RPMI7951 (cell line): ENCODE measurements at regions not wholly inside any gene's neighbourhood (a gene's known extent, or its start where the extent isn't known, plus 50 kb on each side); places are given as distances from the start of the nearest gene placed in this dataset.

Experiments used
- DNase-seq: peaks from one replicate; pipeline ENCODE4 v3.0.0-alpha.2; 2012; ENCODE audit warnings: low read depth

GRCh38 chr2:157184161-157184895, 73.2 kb upstream of the GALNT5 start:
- DNase-seq = no peak

DNA sequence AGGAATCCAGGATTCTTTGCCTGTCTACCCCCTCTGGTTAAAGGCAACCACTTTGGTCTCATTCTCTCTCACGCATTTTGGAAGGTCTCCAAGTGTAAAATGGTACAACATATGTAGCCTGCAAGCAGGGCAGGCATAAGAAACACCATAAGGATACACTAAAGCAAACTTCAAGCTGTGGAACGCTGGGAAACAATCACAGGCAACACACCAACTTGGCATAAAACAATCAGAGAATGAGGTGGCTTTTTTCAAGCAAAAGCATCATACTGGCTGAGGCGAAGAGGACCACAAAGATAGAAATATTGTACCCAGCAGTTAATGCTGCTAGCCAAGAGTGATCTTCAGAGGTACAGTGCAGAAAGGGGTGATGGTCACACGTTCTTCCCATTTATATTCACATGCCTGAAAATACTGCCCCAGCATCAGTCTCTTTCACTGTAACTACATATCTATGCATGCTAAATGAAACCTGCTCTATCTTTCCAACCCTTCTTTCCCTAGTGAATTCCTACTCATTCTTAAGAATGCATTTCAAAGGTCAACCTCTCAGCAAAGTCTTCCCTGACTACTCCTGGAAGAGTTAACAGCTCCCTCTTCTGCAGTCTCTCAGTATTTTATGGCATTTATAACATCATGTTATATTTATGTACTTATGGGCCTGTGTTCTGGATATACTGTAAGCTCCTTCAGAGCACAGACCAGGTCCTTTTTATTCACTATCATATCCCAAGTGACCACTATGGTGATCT, 71.9 kb upstream of the GALNT5 start:
- no peak for DNase-seq

DNA sequence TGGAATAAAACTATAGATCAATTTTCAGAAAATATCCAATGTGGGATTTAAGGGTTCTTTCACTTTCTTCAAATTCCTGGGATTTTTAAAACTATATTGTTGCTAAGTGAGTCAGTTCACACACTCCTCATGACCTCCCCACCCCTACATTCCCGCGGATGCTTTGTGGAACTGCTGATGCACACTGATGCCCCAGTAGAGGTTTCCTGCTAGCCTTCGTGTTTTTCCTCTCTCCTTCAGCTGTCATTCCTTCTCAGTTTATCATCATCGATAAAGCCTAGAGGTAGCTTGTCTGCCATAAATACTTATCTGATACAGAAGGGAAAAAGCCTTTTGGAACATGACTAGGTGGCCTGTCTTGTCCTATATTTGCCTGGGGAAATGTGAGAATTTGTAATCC, 67.4 kb upstream of the GALNT5 start:
- peak; percentile 79 for DNase-seq

- DNase-seq = no peak
Observed at GRCh38 chr2:157191186-157191585, 66.3 kb upstream of the GALNT5 start.

GRCh38 chr2:157192445-157193423, 64.8 kb upstream of the GALNT5 start:
- DNase-seq = peak; percentile 43

DNA sequence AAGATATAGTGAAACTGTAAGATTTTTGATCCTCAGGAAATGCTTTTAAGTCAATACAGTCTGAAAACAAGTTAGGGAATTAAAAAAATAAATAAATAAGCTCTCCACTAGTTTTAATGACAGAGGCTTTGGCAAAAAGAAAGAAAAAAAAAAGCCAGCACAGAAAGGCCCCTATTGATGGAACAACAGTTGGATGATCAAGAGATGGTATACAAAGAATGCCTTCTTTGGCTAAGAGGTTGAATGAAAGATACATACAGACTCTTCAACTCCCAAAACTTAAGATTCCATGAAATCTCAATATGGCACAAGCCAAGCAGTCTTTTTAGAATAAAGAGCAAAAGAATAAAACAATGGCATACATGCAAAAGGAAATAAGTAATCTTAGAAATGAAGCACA, 64.0 kb upstream of the GALNT5 start:
- peak; percentile 37 for DNase-seq

- peak; percentile 62 for DNase-seq
Observed at GRCh38 chr2:157194097-157194688, 63.3 kb upstream of the GALNT5 start.

DNA sequence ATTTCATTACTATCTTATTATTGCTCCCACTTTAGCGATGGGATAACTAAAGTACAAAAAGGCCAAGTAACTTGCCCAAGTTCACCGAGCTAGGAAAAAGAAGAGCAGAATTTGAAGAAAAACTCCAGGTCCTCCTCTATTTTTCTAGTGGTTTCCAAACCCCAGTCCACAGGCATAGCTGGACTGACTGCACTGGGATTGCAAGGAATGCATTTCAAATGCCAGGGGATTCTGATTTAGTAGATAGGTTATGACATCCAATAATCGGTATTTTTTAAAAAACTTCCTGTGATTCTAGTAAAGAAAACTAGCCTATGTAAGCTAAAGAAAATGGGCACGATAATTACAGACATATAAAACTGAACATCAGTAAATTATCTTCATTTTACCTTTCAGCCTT, 62.7 kb upstream of the GALNT5 start:
- DNase-seq = no peak

DNA sequence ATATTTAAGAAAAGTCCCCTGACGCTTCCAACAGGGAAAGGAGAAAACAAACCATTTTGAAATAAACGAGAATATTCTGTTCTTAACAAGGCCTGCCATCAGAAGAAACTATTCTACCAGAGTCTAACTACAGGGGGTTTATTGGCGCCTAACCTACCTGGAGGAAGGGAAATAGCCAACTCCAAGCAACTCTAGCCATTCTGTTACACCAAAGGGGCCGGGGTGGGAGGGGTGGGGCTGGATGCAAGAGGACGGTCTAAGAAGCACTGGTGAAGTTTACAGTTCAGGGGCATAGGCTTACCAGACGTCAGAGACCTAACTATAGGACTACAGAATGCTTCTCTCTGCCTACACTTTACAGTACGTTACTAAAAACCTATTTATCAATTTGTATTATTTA, 60.5 kb upstream of the GALNT5 start:
- no peak for DNase-seq

- no peak for DNase-seq
Observed at GRCh38 chr2:157197848-157198247, 59.7 kb upstream of the GALNT5 start.

DNA sequence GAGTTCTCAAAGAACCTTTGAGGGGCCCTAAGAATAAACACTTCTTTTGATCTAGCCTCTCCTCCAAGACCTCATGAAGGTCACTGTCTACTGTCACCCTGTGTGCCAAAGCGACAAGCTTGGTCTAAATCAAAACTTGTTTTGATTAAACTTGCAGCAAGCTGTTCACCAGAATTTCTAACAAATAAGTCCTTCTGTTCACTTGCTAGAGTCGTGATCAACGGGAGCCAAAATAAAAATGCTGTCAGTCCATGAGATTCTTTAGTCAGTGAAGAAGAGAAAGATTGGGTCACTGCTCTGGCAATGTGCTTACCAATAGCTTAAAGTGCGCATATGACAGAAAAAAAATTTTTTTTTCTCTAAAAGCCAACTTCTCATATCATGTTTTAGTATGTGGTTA, 53.9 kb upstream of the GALNT5 start:
- DNase-seq = no peak

GRCh38 chr2:157204401-157204800, 53.1 kb upstream of the GALNT5 start:
- DNase-seq = no peak

GRCh38 chr2:157206916-157207315, 50.6 kb upstream of the GALNT5 start:
- DNase-seq = no peak
